ENCODE measurements at regions not wholly inside any gene's neighbourhood (a gene's known extent, or its start where the extent isn't known, plus 50 kb on each side); places are given as distances from the start of the nearest gene placed in this dataset.
"Not testable (repeated sequence)": the region's sequence is repeated elsewhere in the genome, so short reads cannot be mapped to it uniquely, and the experiment has no call there.

GRCh38 chr5:68658810-68659372 lies 434.9 kb upstream of the SLC30A5 start:
- DNase-seq (ENCODE audit: low spot score), result no peak

- no peak for DNase-seq (ENCODE audit: low spot score)
These were observed 433.9 kb upstream of the SLC30A5 start for GRCh38 chr5:68659881-68660280.

DNA sequence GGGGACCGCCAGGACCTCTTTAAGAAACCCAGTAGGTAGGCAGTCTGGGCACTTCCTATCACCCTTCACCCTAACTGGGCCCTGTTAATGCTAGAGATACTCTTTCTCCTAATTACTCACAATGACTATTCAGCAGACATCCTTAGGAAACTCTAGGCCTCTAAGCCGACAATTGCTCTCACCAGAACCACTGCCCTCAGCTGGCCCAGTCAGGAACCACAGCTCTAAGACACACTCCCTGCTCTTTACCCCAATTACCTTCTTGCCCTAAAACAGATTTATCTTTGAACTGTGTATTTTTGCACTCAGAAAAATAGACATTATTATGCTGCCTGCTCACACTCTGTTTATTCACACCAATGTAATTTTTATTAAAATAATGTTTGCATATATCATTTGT lies 432.6 kb upstream of the SLC30A5 start:
- no peak for DNase-seq (ENCODE audit: low spot score)

DNA sequence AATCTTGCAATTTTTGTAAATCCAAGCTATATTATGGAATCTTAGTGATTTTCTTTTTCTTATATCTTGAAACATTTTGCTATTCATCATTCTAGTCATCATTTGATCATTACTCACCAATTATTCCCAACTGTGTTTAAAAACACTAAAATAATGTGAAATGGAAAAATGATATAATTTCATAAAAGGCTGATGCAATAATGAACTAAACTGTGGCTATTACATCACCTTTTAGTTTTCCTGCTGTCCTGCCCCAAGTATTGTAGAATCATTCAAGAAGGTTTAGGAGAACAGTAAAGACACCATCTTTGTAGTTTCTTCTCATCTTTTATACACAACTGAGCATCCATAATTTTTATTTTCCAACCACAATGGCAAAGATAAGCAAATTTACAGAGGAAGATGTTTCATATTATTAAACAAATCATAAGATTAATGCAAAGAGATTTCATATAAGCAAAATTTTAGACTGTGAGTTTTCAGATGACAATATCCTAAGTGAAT lies 431.0 kb upstream of the SLC30A5 start:
- no peak for DNase-seq (ENCODE audit: low spot score)

DNA sequence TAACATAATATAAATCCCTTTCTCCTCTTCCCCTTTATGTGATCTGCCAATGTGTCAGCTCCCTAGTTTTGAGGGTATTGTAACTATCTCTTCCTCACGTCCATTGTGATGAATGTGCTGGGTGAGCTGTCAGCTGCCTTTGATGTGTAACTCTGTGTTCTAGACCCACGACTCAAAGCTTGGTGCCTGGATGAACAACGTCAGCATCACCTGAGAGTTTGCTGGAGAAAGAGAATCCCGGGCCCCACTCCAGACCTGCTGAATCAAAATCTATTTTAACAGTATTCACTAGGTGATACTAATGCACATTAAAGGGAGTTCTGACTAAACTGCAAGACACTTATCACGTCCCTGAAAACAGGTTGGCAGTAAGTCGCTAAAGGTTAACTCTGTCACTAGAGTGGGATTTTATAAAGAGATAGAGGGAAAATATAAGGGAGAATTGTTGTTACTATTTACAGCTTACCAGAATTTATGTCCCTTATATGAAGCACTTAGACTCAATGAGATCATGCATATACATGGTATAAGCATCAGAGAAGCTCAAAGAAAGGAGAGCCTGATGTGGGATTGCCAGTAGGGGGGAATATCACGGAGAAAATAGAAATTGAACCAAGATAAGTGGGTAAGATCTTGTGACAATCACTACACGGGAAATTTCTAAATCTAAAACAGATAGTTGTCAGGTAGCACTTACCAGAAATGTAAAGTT lies 423.8 kb upstream of the SLC30A5 start:
- no peak for DNase-seq (ENCODE audit: low spot score)

- no peak for DNase-seq (ENCODE audit: low spot score)
These were observed 420.6 kb upstream of the SLC30A5 start for GRCh38 chr5:68673106-68673822.

DNA sequence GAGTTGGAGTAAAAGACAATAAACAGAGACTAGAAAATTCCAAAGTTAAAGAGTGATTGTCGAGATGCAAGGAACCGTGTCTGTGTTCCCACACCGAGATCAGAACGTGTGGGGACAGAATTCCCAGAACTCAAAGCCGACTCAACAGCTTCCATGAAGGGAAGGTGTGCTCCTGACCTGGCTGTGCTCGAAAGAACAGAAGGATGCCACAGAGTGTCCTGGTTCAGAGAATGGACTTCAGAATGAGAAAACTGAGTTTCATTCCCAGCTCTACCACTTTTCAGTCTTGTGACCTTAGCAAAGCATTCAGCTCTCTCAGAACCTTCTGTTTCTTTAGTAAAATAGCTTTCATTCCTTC lies 420.0 kb upstream of the SLC30A5 start:
- DNase-seq (ENCODE audit: low spot score), result no peak

DNA sequence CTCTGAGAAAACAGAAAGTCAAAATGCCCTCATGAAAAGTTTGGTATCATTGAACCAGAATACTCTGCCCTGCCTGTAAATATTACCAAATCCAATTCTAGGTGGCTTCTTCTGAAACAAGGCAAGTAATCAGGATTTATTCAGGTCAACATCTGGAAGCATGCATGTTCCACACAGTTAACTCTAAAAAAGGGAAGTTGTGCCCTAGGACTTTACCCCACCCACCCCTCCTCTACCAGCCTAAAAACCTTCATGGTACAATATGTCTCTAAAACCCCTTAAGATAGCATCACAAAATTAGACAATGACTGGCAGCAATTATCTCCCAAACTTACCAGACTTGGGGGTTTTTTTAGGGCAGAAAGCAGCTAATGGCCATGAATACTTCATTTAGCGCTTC lies 414.8 kb upstream of the SLC30A5 start:
- no peak for DNase-seq (ENCODE audit: low spot score)

- DNase-seq (ENCODE audit: low spot score), result no peak
These were observed 413.4 kb upstream of the SLC30A5 start for GRCh38 chr5:68680366-68680765.

- no peak for DNase-seq (ENCODE audit: low spot score)
These were observed 411.9 kb upstream of the SLC30A5 start for GRCh38 chr5:68681929-68682328.

- no peak for DNase-seq (ENCODE audit: low spot score)
These were observed 411.2 kb upstream of the SLC30A5 start for GRCh38 chr5:68682400-68683160.

GRCh38 chr5:68683632-68684036 lies 410.2 kb upstream of the SLC30A5 start:
- no peak for DNase-seq (ENCODE audit: low spot score)

- DNase-seq (ENCODE audit: low spot score), result no peak
These were observed 408.0 kb upstream of the SLC30A5 start for GRCh38 chr5:68685863-68686262.

DNA sequence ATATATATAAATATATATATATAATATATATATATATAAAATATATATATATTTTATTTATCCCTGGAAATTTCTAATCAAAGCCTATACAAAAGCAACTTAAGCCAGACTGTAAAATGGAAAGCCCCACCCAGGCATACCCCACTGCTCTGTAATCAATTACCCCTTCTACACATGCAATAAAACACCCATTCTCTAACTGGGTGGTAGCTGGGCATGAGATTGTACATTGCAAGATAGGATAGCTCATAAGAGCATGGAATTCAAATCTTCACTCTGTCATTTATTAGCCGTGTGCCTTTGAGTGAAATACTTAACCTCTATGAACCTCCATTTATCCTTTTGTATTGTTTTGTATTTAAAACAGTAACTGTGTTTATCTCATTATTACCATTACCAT lies 405.3 kb upstream of the SLC30A5 start:
- DNase-seq (ENCODE audit: low spot score), result no peak

DNA sequence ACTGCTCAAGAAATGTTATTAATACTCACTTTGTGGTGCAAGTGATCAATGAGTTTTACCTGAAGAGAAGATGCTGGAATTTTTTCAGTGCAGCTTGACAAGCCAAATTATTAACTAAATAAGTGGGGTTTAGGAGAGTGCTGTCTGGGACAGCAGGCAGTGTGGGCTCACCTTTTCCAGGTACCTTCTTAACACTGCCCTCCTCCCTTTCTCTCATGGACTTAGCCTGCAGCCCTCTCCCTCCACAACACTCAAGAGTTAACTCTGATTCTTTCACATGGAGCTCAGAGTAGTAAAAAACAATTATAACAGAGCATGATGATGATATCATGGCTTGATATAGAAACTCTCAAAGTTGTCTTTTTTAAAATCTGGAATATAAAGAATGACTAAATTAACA lies 404.8 kb upstream of the SLC30A5 start:
- no peak for DNase-seq (ENCODE audit: low spot score)

GRCh38 chr5:68691874-68692273 lies 401.9 kb upstream of the SLC30A5 start:
- DNase-seq (ENCODE audit: low spot score), result not testable (repeated sequence)

DNA sequence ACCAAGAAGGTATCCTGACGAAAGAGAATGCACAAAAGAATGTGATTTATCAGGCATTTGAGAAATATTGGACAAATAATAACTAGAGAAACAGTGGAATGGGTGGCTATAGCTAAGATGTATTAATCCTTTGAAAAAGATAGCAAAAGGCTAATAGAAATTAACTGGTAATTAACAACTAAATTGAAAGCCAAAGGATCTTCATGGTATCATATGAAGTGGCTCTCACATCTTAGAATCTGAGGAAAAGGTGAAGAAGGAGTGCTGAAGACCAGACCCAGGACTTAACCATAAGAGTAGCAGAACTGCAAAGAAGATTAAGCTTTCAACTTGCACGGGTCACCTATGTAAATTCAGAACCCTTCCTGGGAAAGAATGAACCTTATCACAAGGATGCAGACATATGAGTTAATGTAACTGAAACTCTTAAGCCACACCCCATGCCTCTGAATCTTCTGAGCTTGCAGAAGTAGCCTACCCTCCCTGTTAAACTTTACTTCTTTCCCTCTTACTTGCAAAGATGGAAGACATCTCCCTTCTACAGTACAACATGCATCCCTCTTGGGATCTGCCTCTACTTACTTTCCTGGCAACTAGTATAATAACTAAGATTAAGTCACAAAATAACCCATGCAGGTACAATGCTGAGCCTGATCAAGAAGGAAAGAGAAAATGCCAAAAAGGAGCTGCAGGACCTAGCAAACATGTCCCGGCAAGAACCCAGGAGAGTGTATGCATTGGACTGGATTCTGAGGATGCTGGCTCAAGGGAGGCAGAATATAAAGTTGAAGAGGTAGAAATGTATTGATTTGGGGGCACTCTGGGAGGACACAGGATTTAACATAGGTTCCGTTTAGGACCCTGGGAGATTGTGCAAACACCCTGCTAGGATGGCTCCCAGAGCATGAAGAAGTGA lies 395.5 kb upstream of the SLC30A5 start:
- no peak for DNase-seq (ENCODE audit: low spot score)

DNA sequence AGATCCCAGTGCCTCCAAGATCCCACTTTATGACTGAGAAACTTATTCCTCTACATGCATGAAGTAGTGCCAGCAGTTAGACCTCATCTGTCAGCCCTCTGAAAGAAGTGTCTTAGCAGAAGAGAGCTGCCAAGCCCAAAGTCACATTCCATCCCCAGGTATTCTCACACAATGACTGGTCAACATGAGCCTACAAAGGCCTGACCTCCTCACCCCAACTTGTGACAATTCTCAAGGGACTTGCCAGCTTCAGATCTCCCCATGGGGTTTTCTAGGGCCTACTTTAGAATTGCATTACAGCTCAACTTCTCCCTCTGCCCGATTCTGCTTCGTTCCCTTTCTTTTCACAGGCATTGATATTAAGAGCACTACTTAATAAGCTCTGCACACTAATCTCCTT lies 393.8 kb upstream of the SLC30A5 start:
- DNase-seq (ENCODE audit: low spot score), result no peak

DNA sequence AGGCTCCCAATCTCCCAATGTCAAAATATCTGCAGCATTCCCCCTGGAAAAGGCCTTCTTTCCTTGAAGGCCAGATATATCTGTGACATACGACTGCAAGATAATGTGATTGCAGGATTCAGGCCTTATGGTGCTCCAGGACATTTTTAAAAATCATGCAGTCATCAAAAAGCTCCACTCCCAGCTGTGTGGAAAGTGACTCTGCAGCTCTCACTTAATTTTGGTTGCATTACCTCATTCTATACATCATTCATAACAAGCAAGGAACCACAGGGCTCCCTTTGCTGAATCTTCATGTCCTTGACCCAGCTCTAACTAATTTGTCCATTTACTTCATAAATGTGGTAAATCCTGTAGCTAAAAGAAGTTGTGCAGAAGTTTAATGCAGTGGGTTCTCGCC lies 386.2 kb upstream of the SLC30A5 start:
- DNase-seq (ENCODE audit: low spot score), result no peak

- DNase-seq (ENCODE audit: low spot score), result no peak
These were observed 385.5 kb upstream of the SLC30A5 start for GRCh38 chr5:68708156-68708841.

GRCh38 chr5:68708842-68709170 lies 385.0 kb upstream of the SLC30A5 start:
- no peak for DNase-seq (ENCODE audit: low spot score)

All from ecto neural progenitor cell (in vitro differentiated cells).